HEK293T (cell line): ENCODE measurements at regions not wholly inside any gene's neighbourhood (a gene's known extent, or its start where the extent isn't known, plus 50 kb on each side); places are given as distances from the start of the nearest gene placed in this dataset.

ENCODE experiments used
- BHLHE40 ChIP-seq: fragments of 450-650 bp; IDR thresholded peaks from 2 replicates; pipeline ENCODE4 v1.6.1; 2016; ENCODE audit warnings: mild to moderate bottlenecking, moderate library complexity, borderline replicate concordance
- ELF4 ChIP-seq: fragments of 450-650 bp; IDR thresholded peaks from 2 replicates; pipeline ENCODE4 v1.6.1; 2017; ENCODE audit warnings: antibody characterized with exemption
- FOXA1 ChIP-seq: fragments of 450-650 bp; IDR thresholded peaks from 2 replicates; pipeline ENCODE4 v1.6.1; 2016; ENCODE audit warnings: mild to moderate bottlenecking
- FOXK2 ChIP-seq: fragments of 450-650 bp; IDR thresholded peaks from 2 replicates; pipeline ENCODE4 v1.6.1; 2016; ENCODE audit warnings: mild to moderate bottlenecking
- FOXM1 ChIP-seq: fragments of 450-650 bp; IDR thresholded peaks from 2 replicates; pipeline ENCODE4 v1.6.1; 2017; ENCODE audit warnings: mild to moderate bottlenecking, borderline replicate concordance
- HDGF ChIP-seq: fragments of 450-650 bp; IDR thresholded peaks from 2 replicates; pipeline ENCODE4 v1.6.1; 2017; ENCODE audit warnings: antibody characterized with exemption, borderline replicate concordance
- LEF1 ChIP-seq: fragments of 450-650 bp; IDR thresholded peaks from 2 replicates; pipeline ENCODE4 v1.6.1; 2017; ENCODE audit warnings: mild to moderate bottlenecking, borderline replicate concordance
- NFRKB ChIP-seq: fragments of 450-650 bp; IDR thresholded peaks from 2 replicates; pipeline ENCODE4 v1.6.1; 2016; ENCODE audit warnings: mild to moderate bottlenecking, moderate library complexity
- SP1 ChIP-seq: fragments of 450-650 bp; IDR thresholded peaks from 2 replicates; pipeline ENCODE4 v1.6.1; 2017
- SUZ12 ChIP-seq: fragments of 450-650 bp; IDR thresholded peaks from 2 replicates; pipeline ENCODE4 v1.6.1; 2016; ENCODE audit warnings: mild to moderate bottlenecking
- ZNF384 ChIP-seq: fragments of 450-650 bp; IDR thresholded peaks from 2 replicates; pipeline ENCODE4 v1.6.1; 2016

- TF ChIP-seq NFRKB (no peak), LEF1 (no peak), ZNF384 (no peak), FOXM1 (no peak), FOXA1 (no peak), BHLHE40 (no peak), SUZ12 (no peak), FOXK2 (no peak), HDGF (no peak), ELF4 (no peak), SP1 (no peak)
Observed at GRCh38 chr2:129805899-129806298, 173.6 kb upstream of the RAB6C start.
